ENCODE measurements at regions not wholly inside any gene's neighbourhood (a gene's known extent, or its start where the extent isn't known, plus 50 kb on each side); places are given as distances from the start of the nearest gene placed in this dataset.

GRCh38 chr4:119746951-119747350 lies 118.3 kb upstream of the PDE5A start:
- DNase-seq (ENCODE audit: low spot score) = no peak

- DNase-seq (ENCODE audit: low spot score) = no peak
Measured at GRCh38 chr4:119745351-119745750, 116.7 kb upstream of the PDE5A start.

- no peak for DNase-seq (ENCODE audit: low spot score)
Measured at GRCh38 chr4:119744580-119744979, 116.0 kb upstream of the PDE5A start.

- DNase-seq (ENCODE audit: low spot score) = no peak
Measured at GRCh38 chr4:119743644-119744043, 115.0 kb upstream of the PDE5A start.

GRCh38 chr4:119739796-119740195 lies 111.2 kb upstream of the PDE5A start:
- no peak for DNase-seq (ENCODE audit: low spot score)

- no peak for DNase-seq (ENCODE audit: low spot score)
Measured at GRCh38 chr4:119738901-119739300, 110.3 kb upstream of the PDE5A start.

GRCh38 chr4:119736559-119736958 lies 108.0 kb upstream of the PDE5A start:
- no peak for DNase-seq (ENCODE audit: low spot score)

- DNase-seq (ENCODE audit: low spot score) = no peak
Measured at GRCh38 chr4:119735165-119735651, 106.6 kb upstream of the PDE5A start.

- DNase-seq (ENCODE audit: low spot score) = no peak
Measured at GRCh38 chr4:119733431-119733830, 104.8 kb upstream of the PDE5A start.

GRCh38 chr4:119731778-119732177 lies 103.2 kb upstream of the PDE5A start:
- no peak for DNase-seq (ENCODE audit: low spot score)

GRCh38 chr4:119731146-119731742 lies 102.6 kb upstream of the PDE5A start:
- no peak for DNase-seq (ENCODE audit: low spot score)

GRCh38 chr4:119730671-119730950 lies 102.0 kb upstream of the PDE5A start:
- DNase-seq (ENCODE audit: low spot score) = no peak

GRCh38 chr4:119729835-119730670 lies 101.4 kb upstream of the PDE5A start:
- no peak for DNase-seq (ENCODE audit: low spot score)

GRCh38 chr4:119728692-119729593 lies 100.3 kb upstream of the PDE5A start:
- DNase-seq (ENCODE audit: low spot score) = no peak

GRCh38 chr4:119728185-119728584 lies 99.6 kb upstream of the PDE5A start:
- no peak for DNase-seq (ENCODE audit: low spot score)

- DNase-seq (ENCODE audit: low spot score) = no peak
Measured at GRCh38 chr4:119726505-119726904, 97.9 kb upstream of the PDE5A start.

- DNase-seq (ENCODE audit: low spot score) = no peak
Measured at GRCh38 chr4:119725688-119726330, 97.2 kb upstream of the PDE5A start.

- no peak for DNase-seq (ENCODE audit: low spot score)
Measured at GRCh38 chr4:119725011-119725410, 96.4 kb upstream of the PDE5A start.

- no peak for DNase-seq (ENCODE audit: low spot score)
Measured at GRCh38 chr4:119722670-119723069, 94.1 kb upstream of the PDE5A start.

GRCh38 chr4:119721878-119722277 lies 93.3 kb upstream of the PDE5A start:
- no peak for DNase-seq (ENCODE audit: low spot score)

- no peak for DNase-seq (ENCODE audit: low spot score)
Measured at GRCh38 chr4:119715490-119716445, 87.2 kb upstream of the PDE5A start.

Measured in SW480 (cell line).